ENCODE measurements at regions not wholly inside any gene's neighbourhood (a gene's known extent, or its start where the extent isn't known, plus 50 kb on each side); places are given as distances from the start of the nearest gene placed in this dataset.

- no peak for DNase-seq (ENCODE audit: low spot score)
These were observed 217.8 kb downstream of the EPM2A start for GRCh38 chr6:145517492-145517891.

GRCh38 chr6:145525038-145525437 lies 210.3 kb downstream of the EPM2A start:
- no peak for TF ChIP-seq CTCF (IDR thresholded peaks at IDR 0.05; ENCODE audit: extremely low read depth, missing control alignments)

More at GRCh38 chr6:145517492-145517891, 217.8 kb downstream of the EPM2A start:
- no peak for TF ChIP-seq CTCF (IDR thresholded peaks at IDR 0.05; ENCODE audit: extremely low read depth, missing control alignments)

GRCh38 chr6:145529582-145529981 lies 205.7 kb downstream of the EPM2A start:
- TF ChIP-seq CTCF (IDR thresholded peaks at IDR 0.05; ENCODE audit: extremely low read depth, missing control alignments): no peak
- no peak for DNase-seq (ENCODE audit: low spot score)

More at GRCh38 chr6:145525038-145525437, 210.3 kb downstream of the EPM2A start:
- DNase-seq (ENCODE audit: low spot score): no peak

- no peak for DNase-seq (ENCODE audit: low spot score)
These were observed 204.9 kb downstream of the EPM2A start for GRCh38 chr6:145530454-145530853.

GRCh38 chr6:145531032-145531431 lies 204.3 kb downstream of the EPM2A start:
- no peak for DNase-seq (ENCODE audit: low spot score)
- no peak for TF ChIP-seq CTCF (IDR thresholded peaks at IDR 0.05; ENCODE audit: extremely low read depth, missing control alignments)

More at GRCh38 chr6:145530454-145530853, 204.9 kb downstream of the EPM2A start:
- no peak for TF ChIP-seq CTCF (IDR thresholded peaks at IDR 0.05; ENCODE audit: extremely low read depth, missing control alignments)

- DNase-seq (ENCODE audit: low spot score): no peak
- TF ChIP-seq CTCF (IDR thresholded peaks at IDR 0.05; ENCODE audit: extremely low read depth, missing control alignments): no peak
These were observed 203.5 kb downstream of the EPM2A start for GRCh38 chr6:145531822-145532221.

GRCh38 chr6:145532361-145532760 lies 203.0 kb downstream of the EPM2A start:
- DNase-seq (ENCODE audit: low spot score): no peak
- no peak for TF ChIP-seq CTCF (IDR thresholded peaks at IDR 0.05; ENCODE audit: extremely low read depth, missing control alignments)

Data from GM20000 (cell line).